ENCODE measurements at regions not wholly inside any gene's neighbourhood (a gene's known extent, or its start where the extent isn't known, plus 50 kb on each side); places are given as distances from the start of the nearest gene placed in this dataset.
A peak's percentile ranks its signal among the peaks of the same experiment; 100 is the strongest.

GRCh38 chrX:10747975-10748374 lies 127.6 kb upstream of the MID1 start:
- DNase-seq, result peak in 1 of 3 donors; percentile 53

- no peak for DNase-seq
Observed at GRCh38 chrX:10749113-10749512, 128.7 kb upstream of the MID1 start.

- no peak for DNase-seq
Observed at GRCh38 chrX:10750581-10750980, 130.2 kb upstream of the MID1 start.

GRCh38 chrX:10753116-10753515 lies 132.7 kb upstream of the MID1 start:
- DNase-seq, result peak in 1 of 3 donors; percentile 34

- no peak for DNase-seq
Observed at GRCh38 chrX:10754445-10754844, 134.1 kb upstream of the MID1 start.

GRCh38 chrX:10755439-10756334 lies 135.3 kb upstream of the MID1 start:
- peak; percentile 73 to 88 (median 82) for DNase-seq

GRCh38 chrX:10756441-10756840 lies 136.1 kb upstream of the MID1 start:
- DNase-seq, result peak; percentile 70 to 84 (median 77)

- peak in 1 of 3 donors; percentile 25 for DNase-seq
Observed at GRCh38 chrX:10759141-10759799, 138.9 kb upstream of the MID1 start.

- DNase-seq, result no peak
Observed at GRCh38 chrX:10761447-10761846, 141.1 kb upstream of the MID1 start.

GRCh38 chrX:10769195-10769594 lies 148.8 kb upstream of the MID1 start:
- DNase-seq, result no peak

- peak in 2 of 3 donors; percentile 17 to 71 for DNase-seq
Observed at GRCh38 chrX:10769696-10770619, 149.6 kb upstream of the MID1 start.

GRCh38 chrX:10773318-10773717 lies 152.9 kb upstream of the MID1 start:
- no peak for DNase-seq

- DNase-seq, result no peak
Observed at GRCh38 chrX:10781847-10782530, 161.6 kb upstream of the MID1 start.

GRCh38 chrX:10783451-10783995 lies 163.1 kb upstream of the MID1 start:
- no peak for DNase-seq

GRCh38 chrX:10787264-10787663 lies 166.9 kb upstream of the MID1 start:
- no peak for DNase-seq

- DNase-seq, result no peak
Observed at GRCh38 chrX:10794203-10794630, 173.8 kb upstream of the MID1 start.

- peak in 1 of 3 donors; percentile 17 for DNase-seq
Observed at GRCh38 chrX:10795721-10796120, 175.3 kb upstream of the MID1 start.

- peak in 1 of 3 donors; percentile 6 for DNase-seq
Observed at GRCh38 chrX:10797466-10797865, 177.1 kb upstream of the MID1 start.

- no peak for DNase-seq
Observed at GRCh38 chrX:10798041-10798440, 177.7 kb upstream of the MID1 start.

GRCh38 chrX:10800796-10801195 lies 180.4 kb upstream of the MID1 start:
- DNase-seq, result peak in 1 of 3 donors; percentile 5

GRCh38 chrX:10811111-10811510 lies 190.7 kb upstream of the MID1 start:
- no peak for DNase-seq
